NCI-H1105 (cell line): ENCODE measurements at regions not wholly inside any gene's neighbourhood (a gene's known extent, or its start where the extent isn't known, plus 50 kb on each side); places are given as distances from the start of the nearest gene placed in this dataset.
"Not testable (repeated sequence)": the region's sequence is repeated elsewhere in the genome, so short reads cannot be mapped to it uniquely, and the experiment has no call there.

Experiments
- DNase-seq: peaks from one replicate; lab custom pipeline; 2025; lab: John Stamatoyannopoulos, UW

- no peak for DNase-seq
Measured at GRCh38 chr22:44575381-44576268, 77.6 kb upstream of the RTL6 start.

GRCh38 chr22:44574640-44575380, 76.8 kb upstream of the RTL6 start:
- no peak for DNase-seq

- DNase-seq: no peak
Measured at GRCh38 chr22:44574057-44574639, 76.1 kb upstream of the RTL6 start.

GRCh38 chr22:44573451-44573850, 75.4 kb upstream of the RTL6 start:
- no peak for DNase-seq

GRCh38 chr22:44572414-44573207, 74.6 kb upstream of the RTL6 start:
- no peak for DNase-seq

- DNase-seq: no peak
Measured at GRCh38 chr22:44571566-44572413, 73.8 kb upstream of the RTL6 start.

GRCh38 chr22:44570476-44571445, 72.7 kb upstream of the RTL6 start:
- no peak for DNase-seq

- no peak for DNase-seq
Measured at GRCh38 chr22:44569561-44569991, 71.5 kb upstream of the RTL6 start.

- DNase-seq: no peak
Measured at GRCh38 chr22:44567846-44568493, 69.9 kb upstream of the RTL6 start.

GRCh38 chr22:44567378-44567841, 69.4 kb upstream of the RTL6 start:
- DNase-seq: not testable (repeated sequence)

- no peak for DNase-seq
Measured at GRCh38 chr22:44566911-44567310, 68.9 kb upstream of the RTL6 start.

- not testable (repeated sequence) for DNase-seq
Measured at GRCh38 chr22:44562651-44563050, 64.6 kb upstream of the RTL6 start.

GRCh38 chr22:44561139-44561840, 63.3 kb upstream of the RTL6 start:
- DNase-seq: no peak

GRCh38 chr22:44558671-44559070, 60.6 kb upstream of the RTL6 start:
- DNase-seq: not testable (repeated sequence)

- DNase-seq: not testable (repeated sequence)
Measured at GRCh38 chr22:44557872-44558271, 59.8 kb upstream of the RTL6 start.

GRCh38 chr22:44557064-44557748, 59.2 kb upstream of the RTL6 start:
- no peak for DNase-seq

- no peak for DNase-seq
Measured at GRCh38 chr22:44555597-44555996, 57.6 kb upstream of the RTL6 start.

- no peak for DNase-seq
Measured at GRCh38 chr22:44555046-44555445, 57.0 kb upstream of the RTL6 start.
